ENCODE measurements at regions not wholly inside any gene's neighbourhood (a gene's known extent, or its start where the extent isn't known, plus 50 kb on each side); places are given as distances from the start of the nearest gene placed in this dataset.

- Mint-ChIP-seq H3K4me1 (no peaks in the 10 kb centered on the region), H3K27ac (no peak overlapping the region), H3K36me3 (no peaks in the 10 kb centered on the region), H3K27me3 (no peaks in the 10 kb centered on the region), H3K4me3 (no peak overlapping the region), H3K9me3 (no peaks in the 10 kb centered on the region)
- POLR2A ChIA-PET (ENCODE audit: partially characterized antibody) = no interaction called here
- no peak for DNase-seq
- CTCF ChIA-PET (ENCODE audit: partially characterized antibody) = no interaction called here
- Histone ChIP-seq H3K27me3 (ENCODE audit: insufficient read depth, low read length) (no peaks in the 10 kb centered on the region), H3K9me3 (ENCODE audit: control insufficient read depth in 1 of 2, low read length in 2 of 2) (no peaks in the 10 kb centered on the region), H3K4me3 (ENCODE audit: low read length in 2 of 2) (no peak overlapping the region), H3K4me1 (ENCODE audit: insufficient read depth, low read length) (no peaks in the 10 kb centered on the region), H3K36me3 (ENCODE audit: insufficient read depth, low read length) (no peaks in the 10 kb centered on the region), H3K27ac (ENCODE audit: low read depth, low read length) (no peak overlapping the region)
- intact Hi-C loops (cut with micrococcal nuclease) = no loop called here
These were observed 1024.1 kb upstream of the AMELY start for GRCh38 chrY:7935606-7936005.

DNA sequence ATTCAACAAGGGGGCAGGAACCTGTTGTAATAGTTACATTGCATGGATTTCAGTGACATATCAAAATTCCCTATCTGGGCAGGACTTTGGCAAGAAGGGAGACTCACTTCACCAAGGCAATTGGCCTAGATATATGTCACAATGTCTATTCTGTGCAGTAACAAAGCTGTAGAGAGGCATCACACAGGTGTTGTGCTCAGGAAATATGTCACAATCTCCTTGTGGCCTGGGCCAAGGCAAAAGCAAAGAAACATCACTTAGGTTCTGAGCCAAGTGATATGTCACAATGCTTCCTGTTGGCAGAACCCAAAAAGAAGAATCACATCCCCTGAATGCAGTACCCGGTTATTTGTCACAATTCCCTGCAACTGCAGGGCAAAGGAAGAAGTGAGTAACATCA, 1020.9 kb upstream of the AMELY start:
- ChIA-PET CTCF (ENCODE audit: partially characterized antibody) (no interaction called here), POLR2A (ENCODE audit: partially characterized antibody) (no interaction called here)
- Mint-ChIP-seq H3K27ac (no peak overlapping the region), H3K4me3 (no peak overlapping the region), H3K36me3 (no peaks in the 10 kb centered on the region), H3K9me3 (no peaks in the 10 kb centered on the region), H3K27me3 (no peaks in the 10 kb centered on the region), H3K4me1 (no peaks in the 10 kb centered on the region)
- no peaks in the 10 kb centered on the region for H3K27me3 ChIP-seq (ENCODE audit: insufficient read depth, low read length)
- H3K9me3 ChIP-seq (ENCODE audit: control insufficient read depth in 1 of 2, low read length in 2 of 2) = no peaks in the 10 kb centered on the region
- intact Hi-C loops (cut with micrococcal nuclease) = no loop called here
- no peaks in the 10 kb centered on the region for H3K36me3 ChIP-seq (ENCODE audit: insufficient read depth, low read length)
- DNase-seq = no peak
- H3K4me1 ChIP-seq (ENCODE audit: insufficient read depth, low read length) = no peaks in the 10 kb centered on the region
- no peak overlapping the region for H3K27ac ChIP-seq (ENCODE audit: low read depth, low read length)
- no peak overlapping the region for H3K4me3 ChIP-seq (ENCODE audit: low read length in 2 of 2)

- H3K27me3 ChIP-seq (ENCODE audit: insufficient read depth, low read length) = no peaks in the 10 kb centered on the region
- Mint-ChIP-seq H3K9me3 (no peaks in the 10 kb centered on the region), H3K27me3 (no peaks in the 10 kb centered on the region), H3K36me3 (no peaks in the 10 kb centered on the region), H3K4me3 (no peak overlapping the region), H3K27ac (no peak overlapping the region), H3K4me1 (no peaks in the 10 kb centered on the region)
- no peaks in the 10 kb centered on the region for H3K36me3 ChIP-seq (ENCODE audit: insufficient read depth, low read length)
- no peak overlapping the region for H3K4me3 ChIP-seq (ENCODE audit: low read length in 2 of 2)
- CTCF ChIA-PET (ENCODE audit: partially characterized antibody) = no interaction called here
- H3K27ac ChIP-seq (ENCODE audit: low read depth, low read length) = no peak overlapping the region
- intact Hi-C loops (cut with micrococcal nuclease) = no loop called here
- POLR2A ChIA-PET (ENCODE audit: partially characterized antibody) = no interaction called here
- no peak for DNase-seq
- no peaks in the 10 kb centered on the region for H3K4me1 ChIP-seq (ENCODE audit: insufficient read depth, low read length)
- no peaks in the 10 kb centered on the region for H3K9me3 ChIP-seq (ENCODE audit: control insufficient read depth in 1 of 2, low read length in 2 of 2)
These were observed 1018.3 kb upstream of the AMELY start for GRCh38 chrY:7929866-7930265.

DNA sequence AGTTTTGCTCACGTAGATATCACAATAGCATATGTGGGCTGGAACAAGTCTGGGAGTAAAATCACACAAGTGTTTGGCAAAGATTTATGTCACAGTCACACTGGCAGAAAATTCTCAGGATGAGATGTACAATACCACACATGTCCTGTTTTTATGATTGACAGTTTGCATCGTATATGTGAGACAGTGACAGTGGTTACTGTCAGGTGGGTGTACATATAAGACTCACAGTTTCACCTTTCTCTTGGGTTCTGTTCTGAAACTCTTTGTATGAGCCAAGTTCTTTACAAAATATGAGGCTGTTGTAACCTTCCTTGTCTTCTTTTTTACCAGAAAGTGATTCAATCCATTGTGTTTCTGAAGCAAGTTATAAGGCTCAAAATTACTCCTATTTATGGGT, 1012.5 kb upstream of the AMELY start:
- no peak overlapping the region for H3K27ac Mint-ChIP-seq
- intact Hi-C loops (cut with micrococcal nuclease) = no loop called here
- no peak overlapping the region for H3K4me3 Mint-ChIP-seq
- no peaks in the 10 kb centered on the region for H3K9me3 Mint-ChIP-seq
- H3K4me1 Mint-ChIP-seq = no peaks in the 10 kb centered on the region
- Histone ChIP-seq H3K27me3 (ENCODE audit: insufficient read depth, low read length) (no peaks in the 10 kb centered on the region), H3K27ac (ENCODE audit: low read depth, low read length) (no peak overlapping the region), H3K36me3 (ENCODE audit: insufficient read depth, low read length) (no peaks in the 10 kb centered on the region), H3K9me3 (ENCODE audit: control insufficient read depth in 1 of 2, low read length in 2 of 2) (no peaks in the 10 kb centered on the region), H3K4me1 (ENCODE audit: insufficient read depth, low read length) (no peaks in the 10 kb centered on the region), H3K4me3 (ENCODE audit: low read length in 2 of 2) (no peak overlapping the region)
- H3K27me3 Mint-ChIP-seq = no peaks in the 10 kb centered on the region
- CTCF ChIA-PET (ENCODE audit: partially characterized antibody) = no interaction called here
- H3K36me3 Mint-ChIP-seq = no peaks in the 10 kb centered on the region
- POLR2A ChIA-PET (ENCODE audit: partially characterized antibody) = no interaction called here
- DNase-seq = no peak

GRCh38 chrY:7923476-7924017, 1012.0 kb upstream of the AMELY start:
- DNase-seq = no peak
- Mint-ChIP-seq H3K27me3 (no peaks in the 10 kb centered on the region), H3K4me3 (no peak overlapping the region), H3K36me3 (no peaks in the 10 kb centered on the region), H3K4me1 (no peaks in the 10 kb centered on the region), H3K27ac (no peak overlapping the region), H3K9me3 (no peaks in the 10 kb centered on the region)
- H3K27ac ChIP-seq (ENCODE audit: low read depth, low read length) = no peak overlapping the region
- no peaks in the 10 kb centered on the region for H3K9me3 ChIP-seq (ENCODE audit: control insufficient read depth in 1 of 2, low read length in 2 of 2)
- intact Hi-C loops (cut with micrococcal nuclease) = no loop called here
- CTCF ChIA-PET (ENCODE audit: partially characterized antibody) = no interaction called here
- POLR2A ChIA-PET (ENCODE audit: partially characterized antibody) = no interaction called here
- no peaks in the 10 kb centered on the region for H3K27me3 ChIP-seq (ENCODE audit: insufficient read depth, low read length)
- H3K36me3 ChIP-seq (ENCODE audit: insufficient read depth, low read length) = no peaks in the 10 kb centered on the region
- H3K4me1 ChIP-seq (ENCODE audit: insufficient read depth, low read length) = no peaks in the 10 kb centered on the region
- H3K4me3 ChIP-seq (ENCODE audit: low read length in 2 of 2) = no peak overlapping the region

GRCh38 chrY:7920382-7920781, 1008.8 kb upstream of the AMELY start:
- DNase-seq = no peak
- ChIA-PET CTCF (ENCODE audit: partially characterized antibody) (no interaction called here), POLR2A (ENCODE audit: partially characterized antibody) (no interaction called here)
- Histone ChIP-seq H3K27ac (ENCODE audit: low read depth, low read length) (no peak overlapping the region), H3K9me3 (ENCODE audit: control insufficient read depth in 1 of 2, low read length in 2 of 2) (no peaks in the 10 kb centered on the region), H3K27me3 (ENCODE audit: insufficient read depth, low read length) (no peaks in the 10 kb centered on the region), H3K4me1 (ENCODE audit: insufficient read depth, low read length) (no peaks in the 10 kb centered on the region), H3K36me3 (ENCODE audit: insufficient read depth, low read length) (no peaks in the 10 kb centered on the region), H3K4me3 (ENCODE audit: low read length in 2 of 2) (no peak overlapping the region)
- no peaks in the 10 kb centered on the region for H3K4me1 Mint-ChIP-seq
- intact Hi-C loops (cut with micrococcal nuclease) = no loop called here
- H3K36me3 Mint-ChIP-seq = no peaks in the 10 kb centered on the region
- no peaks in the 10 kb centered on the region for H3K9me3 Mint-ChIP-seq
- no peak overlapping the region for H3K4me3 Mint-ChIP-seq
- H3K27me3 Mint-ChIP-seq = no peaks in the 10 kb centered on the region
- H3K27ac Mint-ChIP-seq = no peak overlapping the region

DNA sequence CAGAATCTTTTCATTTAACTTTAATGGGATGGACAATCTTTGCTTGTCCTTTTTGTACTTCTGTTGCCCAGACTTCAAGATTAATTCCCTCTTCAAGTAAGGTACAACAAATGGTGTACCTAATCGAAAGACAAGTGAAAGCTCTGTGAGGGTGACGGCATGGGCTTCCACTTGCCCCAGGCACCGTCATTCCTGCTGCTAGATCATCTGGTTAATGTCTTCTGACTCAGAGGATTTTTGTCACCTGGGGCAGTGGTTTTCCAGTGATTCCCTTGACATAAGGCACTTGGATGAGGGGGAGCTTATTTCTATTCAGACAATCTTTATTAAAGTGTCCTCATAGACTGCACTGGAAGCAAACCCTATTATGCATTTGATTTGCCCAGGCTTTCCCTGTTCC, 977.0 kb upstream of the AMELY start:
- Histone ChIP-seq H3K4me1 (ENCODE audit: insufficient read depth, low read length) (no peaks in the 10 kb centered on the region), H3K9me3 (ENCODE audit: control insufficient read depth in 1 of 2, low read length in 2 of 2) (no peaks in the 10 kb centered on the region), H3K4me3 (ENCODE audit: low read length in 2 of 2) (no peak overlapping the region), H3K36me3 (ENCODE audit: insufficient read depth, low read length) (no peaks in the 10 kb centered on the region), H3K27ac (ENCODE audit: low read depth, low read length) (no peak overlapping the region), H3K27me3 (ENCODE audit: insufficient read depth, low read length) (no peaks in the 10 kb centered on the region)
- POLR2A ChIA-PET (ENCODE audit: partially characterized antibody) = no interaction called here
- no peaks in the 10 kb centered on the region for H3K9me3 Mint-ChIP-seq
- H3K36me3 Mint-ChIP-seq = no peaks in the 10 kb centered on the region
- H3K4me3 Mint-ChIP-seq = no peak overlapping the region
- intact Hi-C loops (cut with micrococcal nuclease) = no loop called here
- H3K4me1 Mint-ChIP-seq = no peaks in the 10 kb centered on the region
- H3K27me3 Mint-ChIP-seq = peaks cover 4 to 5% of the 10 kb centered on the region in 2 donors
- no peak for DNase-seq
- H3K27ac Mint-ChIP-seq = no peak overlapping the region
- CTCF ChIA-PET (ENCODE audit: partially characterized antibody) = no interaction called here

DNA sequence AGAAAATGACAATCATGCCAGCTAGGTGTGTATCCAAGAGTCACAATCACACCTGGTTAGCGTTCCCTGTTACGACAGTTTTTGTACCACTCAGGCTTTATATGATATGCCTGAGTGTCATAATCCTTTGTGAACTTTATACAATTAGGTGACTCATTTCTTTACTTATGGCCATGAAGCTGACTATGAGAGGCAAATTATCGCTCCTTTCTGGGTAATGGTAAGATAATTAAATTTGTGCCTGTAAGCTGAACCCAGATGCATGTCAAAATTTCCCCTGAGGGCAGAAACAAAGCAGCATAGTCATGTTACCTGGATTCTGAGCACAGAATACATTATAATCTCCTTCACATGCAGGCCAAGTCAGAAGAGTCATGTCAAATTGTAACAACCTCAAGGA, 970.1 kb upstream of the AMELY start:
- Histone ChIP-seq H3K4me1 (ENCODE audit: insufficient read depth, low read length) (no peaks in the 10 kb centered on the region), H3K27me3 (ENCODE audit: insufficient read depth, low read length) (no peaks in the 10 kb centered on the region), H3K9me3 (ENCODE audit: control insufficient read depth in 1 of 2, low read length in 2 of 2) (no peaks in the 10 kb centered on the region), H3K36me3 (ENCODE audit: insufficient read depth, low read length) (no peaks in the 10 kb centered on the region), H3K4me3 (ENCODE audit: low read length in 2 of 2) (no peak overlapping the region), H3K27ac (ENCODE audit: low read depth, low read length) (no peak overlapping the region)
- H3K4me3 Mint-ChIP-seq = no peak overlapping the region
- no peaks in the 10 kb centered on the region for H3K4me1 Mint-ChIP-seq
- no peaks in the 10 kb centered on the region for H3K27me3 Mint-ChIP-seq
- CTCF ChIA-PET (ENCODE audit: partially characterized antibody) = no interaction called here
- H3K36me3 Mint-ChIP-seq = no peaks in the 10 kb centered on the region
- no peak overlapping the region for H3K27ac Mint-ChIP-seq
- POLR2A ChIA-PET (ENCODE audit: partially characterized antibody) = no interaction called here
- H3K9me3 Mint-ChIP-seq = no peaks in the 10 kb centered on the region
- no peak for DNase-seq
- intact Hi-C loops (cut with micrococcal nuclease) = no loop called here
